Breast epithelium (tissue), 3 donors: ENCODE measurements at regions not wholly inside any gene's neighbourhood (a gene's known extent, or its start where the extent isn't known, plus 50 kb on each side); places are given as distances from the start of the nearest gene placed in this dataset.

Experiments used
- POLR2A ChIP-seq: fragments of 450-650 bp; IDR thresholded peaks from one replicate; pipeline ENCODE4 v1.6.1; 2016; ENCODE audit warnings: antibody characterized with exemption, mild to moderate bottlenecking, moderate library complexity
- POLR2AphosphoS5 ChIP-seq, 3 donors: sonication (generic); formaldehyde crosslinking; IDR thresholded peaks; one replicate each; pipeline ENCODE4 v1.6.1; 2017; ENCODE audit warnings: antibody characterized with exemption in 3 of 3
- TF ChIP-seq, protein P1 (sequence below), 3 donors: fragments of 450-650 bp; IDR thresholded peaks; one replicate each; pipeline ENCODE4 v1.5.1; 2016 to 2017; ENCODE audit warnings: antibody characterized with exemption in 3 of 3, mild to moderate bottlenecking in 3 of 3, moderate library complexity in 3 of 3

DNA sequence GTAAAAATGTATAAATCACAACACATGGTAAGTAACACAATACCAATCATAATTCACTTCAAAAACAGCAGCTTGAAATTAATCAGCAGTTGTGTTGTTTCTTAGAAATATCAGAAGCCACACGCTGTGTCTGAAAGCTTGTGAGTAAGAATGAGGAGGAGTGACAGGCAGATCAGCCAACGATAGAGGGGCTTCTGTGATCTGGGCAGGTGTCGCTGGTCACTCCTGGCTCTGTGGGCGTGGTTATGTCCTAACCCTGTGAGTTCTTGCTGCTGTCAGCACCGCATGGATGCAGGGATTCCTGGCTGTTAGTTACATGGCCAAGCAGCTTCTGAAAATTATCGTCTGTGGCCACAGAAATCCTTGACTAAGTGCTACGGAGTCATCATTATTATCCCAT is 123.4 kb downstream of the SLC25A47 start:
- TF ChIP-seq, protein P1, sequence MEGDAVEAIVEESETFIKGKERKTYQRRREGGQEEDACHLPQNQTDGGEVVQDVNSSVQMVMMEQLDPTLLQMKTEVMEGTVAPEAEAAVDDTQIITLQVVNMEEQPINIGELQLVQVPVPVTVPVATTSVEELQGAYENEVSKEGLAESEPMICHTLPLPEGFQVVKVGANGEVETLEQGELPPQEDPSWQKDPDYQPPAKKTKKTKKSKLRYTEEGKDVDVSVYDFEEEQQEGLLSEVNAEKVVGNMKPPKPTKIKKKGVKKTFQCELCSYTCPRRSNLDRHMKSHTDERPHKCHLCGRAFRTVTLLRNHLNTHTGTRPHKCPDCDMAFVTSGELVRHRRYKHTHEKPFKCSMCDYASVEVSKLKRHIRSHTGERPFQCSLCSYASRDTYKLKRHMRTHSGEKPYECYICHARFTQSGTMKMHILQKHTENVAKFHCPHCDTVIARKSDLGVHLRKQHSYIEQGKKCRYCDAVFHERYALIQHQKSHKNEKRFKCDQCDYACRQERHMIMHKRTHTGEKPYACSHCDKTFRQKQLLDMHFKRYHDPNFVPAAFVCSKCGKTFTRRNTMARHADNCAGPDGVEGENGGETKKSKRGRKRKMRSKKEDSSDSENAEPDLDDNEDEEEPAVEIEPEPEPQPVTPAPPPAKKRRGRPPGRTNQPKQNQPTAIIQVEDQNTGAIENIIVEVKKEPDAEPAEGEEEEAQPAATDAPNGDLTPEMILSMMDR (IDR thresholded peaks at IDR 0.05), result no peak
- no peak for TF ChIP-seq POLR2A
- no peak for TF ChIP-seq POLR2AphosphoS5 (IDR thresholded peaks at IDR 0.05)
